Retina (tissue), 1 donor: ENCODE measurements at regions not wholly inside any gene's neighbourhood (a gene's known extent, or its start where the extent isn't known, plus 50 kb on each side); places are given as distances from the start of the nearest gene placed in this dataset.

Experiments
- DNase-seq: peaks from one replicate; pipeline ENCODE4 v3.0.0-alpha.2; 2016

DNA sequence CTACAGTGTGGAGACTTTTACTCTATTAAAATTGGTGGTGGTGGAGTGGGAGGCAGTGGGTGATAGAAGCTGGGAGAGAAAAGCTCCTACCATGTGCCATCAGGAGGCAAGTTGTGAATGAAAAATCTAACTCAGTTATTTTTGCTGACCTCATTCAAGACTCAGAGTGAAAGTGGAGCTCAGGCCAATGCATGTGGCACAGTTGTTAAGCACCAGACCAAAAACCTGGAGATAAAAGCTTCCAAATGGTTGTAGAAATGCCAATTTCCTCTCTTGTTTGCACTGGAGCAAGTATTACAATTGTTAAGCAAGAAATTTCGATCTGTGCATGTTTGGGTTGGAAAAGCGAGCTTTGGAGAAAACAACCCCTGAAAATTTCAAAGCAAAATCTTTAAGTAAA is 81.5 kb upstream of the PRICKLE2 start:
- no peak for DNase-seq

DNA sequence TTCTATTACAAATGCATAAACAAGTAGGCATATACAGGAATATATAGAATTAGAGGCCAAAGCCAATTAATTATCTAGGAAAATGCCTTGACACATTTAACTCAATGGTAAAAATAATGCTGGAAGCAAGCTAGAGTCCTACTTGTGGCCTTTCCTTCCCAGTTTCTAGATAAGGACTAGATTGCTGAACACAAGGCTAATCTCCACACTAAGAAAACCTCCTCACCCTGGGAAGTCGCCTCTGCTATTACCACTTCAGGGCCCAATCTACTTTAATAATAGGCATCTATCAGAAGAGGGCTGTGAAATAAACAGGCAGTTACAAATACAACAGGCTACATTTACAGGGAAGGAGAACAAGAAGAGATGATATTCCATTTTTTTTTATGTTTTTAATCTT is 80.5 kb upstream of the PRICKLE2 start:
- DNase-seq: no peak

DNA sequence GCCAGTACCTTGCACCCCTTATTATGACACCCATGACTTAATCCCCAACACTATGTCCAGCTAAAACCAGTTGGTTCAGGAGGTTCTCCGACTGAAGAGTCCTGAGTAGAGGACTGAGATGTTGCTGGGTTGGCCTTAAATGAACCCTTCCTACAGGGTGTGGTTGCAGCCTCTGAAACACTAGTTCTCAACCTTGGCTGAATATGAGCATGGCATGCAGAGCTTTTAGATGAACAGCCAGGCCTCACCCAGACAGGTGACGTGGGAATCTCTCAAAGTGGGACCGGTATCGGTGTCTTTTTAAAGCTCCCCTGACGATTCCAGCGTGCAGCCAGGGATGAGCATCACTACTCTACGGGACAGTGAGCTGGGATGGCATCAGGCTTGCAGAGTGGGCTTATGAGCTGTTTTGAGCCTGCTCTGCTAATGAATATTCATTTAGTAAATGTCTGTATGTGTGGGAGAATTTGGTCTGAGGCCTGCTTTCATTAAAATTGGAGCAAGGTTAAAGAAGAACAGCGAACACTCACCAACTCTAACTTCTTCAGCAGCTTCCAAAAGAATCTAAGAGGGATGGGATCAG is 79.7 kb upstream of the PRICKLE2 start:
- DNase-seq: no peak

DNA sequence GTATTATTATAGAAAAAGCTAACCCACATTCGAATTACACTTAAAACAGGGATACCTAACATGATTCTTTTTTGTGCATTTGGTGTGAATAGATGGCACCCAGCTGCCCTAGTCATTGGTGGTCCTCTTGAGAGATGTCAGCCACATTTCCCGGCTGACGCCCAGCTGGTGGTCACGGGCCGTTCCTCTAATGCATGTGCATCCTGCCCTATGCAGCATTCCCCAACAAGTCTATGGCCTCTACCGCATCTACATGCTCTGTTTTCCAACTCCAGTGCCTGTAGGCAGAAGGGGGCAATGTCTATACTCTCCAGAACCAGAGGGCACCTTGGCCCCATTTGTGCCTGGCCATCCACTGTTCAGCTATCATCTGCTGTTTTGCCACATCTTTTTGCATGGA is 78.6 kb upstream of the PRICKLE2 start:
- DNase-seq: no peak

DNA sequence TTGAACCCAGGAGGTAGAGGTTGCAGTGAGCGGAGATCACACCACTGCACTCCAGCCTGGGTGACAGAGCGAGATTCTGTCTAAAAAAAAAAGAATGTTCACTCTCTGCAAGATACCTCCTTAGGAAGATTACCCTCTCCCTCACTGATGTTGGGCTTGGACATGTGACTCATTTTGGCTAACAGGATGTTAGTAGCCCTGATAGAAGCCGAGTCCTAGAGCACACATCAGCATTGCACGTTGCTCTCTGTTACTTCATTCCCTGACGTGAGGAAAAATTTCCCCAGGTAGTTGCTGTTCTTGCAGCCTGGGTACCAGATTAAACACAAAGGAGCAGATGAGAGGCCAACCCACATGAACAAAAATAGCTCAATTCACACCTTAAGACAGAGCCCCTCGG is 78.1 kb upstream of the PRICKLE2 start:
- no peak for DNase-seq

DNA sequence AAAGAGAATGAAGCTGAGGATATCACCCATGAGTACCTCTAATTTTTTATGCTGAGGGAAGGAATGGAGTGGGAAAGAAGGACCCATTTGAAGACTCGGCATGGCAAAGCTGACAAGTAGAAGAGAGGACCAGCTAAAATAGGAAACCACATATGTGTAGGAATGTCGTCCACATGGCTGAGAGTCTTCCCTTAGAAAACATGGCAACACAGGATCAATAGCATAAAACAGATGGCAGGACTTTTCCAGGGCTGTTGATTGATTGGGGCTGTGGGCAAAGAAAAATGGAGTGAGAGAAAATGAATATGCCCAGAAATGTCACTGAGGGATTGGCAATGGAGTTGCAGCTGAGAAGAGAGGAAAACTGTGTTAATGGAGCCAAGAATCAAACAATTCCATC is 76.2 kb upstream of the PRICKLE2 start:
- DNase-seq: no peak

DNA sequence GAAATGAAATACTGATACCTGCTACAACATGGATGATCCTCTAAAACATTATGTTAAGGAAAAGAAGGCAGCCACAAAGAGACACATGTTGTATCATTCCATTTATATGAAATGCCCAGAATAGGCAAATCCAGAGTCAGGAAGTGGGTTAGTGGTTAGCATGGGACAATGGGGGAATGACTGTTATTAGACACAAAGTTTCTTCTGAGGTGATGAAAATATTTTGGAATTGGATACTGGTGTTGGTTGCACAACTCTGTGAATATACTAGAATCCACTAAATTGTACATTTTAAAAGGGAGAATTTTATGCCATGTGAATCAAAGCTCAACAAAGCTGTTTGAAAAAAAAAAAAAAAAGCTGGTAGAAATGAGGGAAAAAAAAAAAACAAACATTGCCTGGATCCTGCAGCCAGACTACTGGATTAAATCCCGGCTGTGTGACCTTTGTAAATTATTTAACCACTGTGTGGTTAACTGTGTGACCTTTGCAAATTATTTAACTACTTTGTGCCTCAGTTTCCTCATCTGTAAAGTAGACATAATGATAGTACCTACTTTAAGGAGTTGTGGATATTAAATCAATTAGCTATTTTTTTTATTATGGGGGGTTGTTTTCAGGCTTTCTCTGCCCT is 75.6 kb upstream of the PRICKLE2 start:
- no peak for DNase-seq

DNA sequence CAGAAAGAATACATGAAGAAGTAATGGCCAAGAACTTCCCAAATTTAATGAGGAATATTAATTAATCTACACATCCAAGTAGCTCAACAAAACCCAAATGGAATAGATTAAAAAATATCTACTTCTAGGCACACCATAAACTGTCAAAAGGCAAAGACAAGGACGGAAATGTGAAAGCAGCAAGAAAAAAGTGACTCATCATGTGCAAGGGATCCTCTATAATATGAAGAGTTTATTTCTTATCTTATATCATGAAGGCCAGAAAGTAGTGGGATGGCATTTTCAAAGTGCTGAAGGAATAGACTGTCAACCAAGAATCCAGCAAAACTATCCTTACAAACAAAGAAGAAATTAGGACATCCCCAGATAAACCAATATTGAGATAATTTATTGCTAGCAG is 73.9 kb upstream of the PRICKLE2 start:
- no peak for DNase-seq

DNA sequence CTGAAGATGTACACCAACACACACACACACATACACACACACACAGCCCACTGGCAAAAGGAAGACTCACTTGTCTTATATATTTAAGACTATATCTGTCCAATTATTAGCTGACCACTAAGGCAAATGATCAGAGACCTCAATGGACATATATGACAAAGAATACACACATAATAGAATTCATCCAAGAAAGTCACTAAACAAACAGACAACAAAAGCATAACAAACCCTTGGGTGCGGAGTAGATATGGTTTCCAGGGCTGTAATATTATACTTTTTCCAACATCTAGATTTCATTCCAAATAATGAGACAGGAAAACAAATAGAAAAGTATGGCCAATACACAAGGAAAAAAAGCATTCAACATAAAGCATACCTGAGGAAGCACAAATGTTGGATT is 72.3 kb upstream of the PRICKLE2 start:
- no peak for DNase-seq

DNA sequence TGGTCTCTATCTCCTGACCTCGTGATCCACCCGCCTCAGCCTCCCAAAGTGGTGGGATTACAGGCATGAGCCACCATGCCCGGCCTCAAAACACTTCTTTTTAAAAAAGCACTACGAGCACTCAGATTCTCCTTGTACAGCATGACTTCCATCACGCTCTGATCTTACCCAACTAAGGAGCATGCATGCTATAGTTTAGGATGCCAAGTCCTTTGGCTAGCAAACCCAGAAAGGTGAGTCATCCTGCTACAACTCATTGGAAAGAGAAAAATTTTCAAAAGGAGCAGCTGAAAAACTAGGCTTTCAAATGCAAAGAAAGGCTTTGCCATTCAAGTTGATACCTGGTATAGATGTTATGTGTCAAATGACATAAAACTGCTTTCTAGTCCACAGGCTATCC is 70.3 kb upstream of the PRICKLE2 start:
- no peak for DNase-seq

DNA sequence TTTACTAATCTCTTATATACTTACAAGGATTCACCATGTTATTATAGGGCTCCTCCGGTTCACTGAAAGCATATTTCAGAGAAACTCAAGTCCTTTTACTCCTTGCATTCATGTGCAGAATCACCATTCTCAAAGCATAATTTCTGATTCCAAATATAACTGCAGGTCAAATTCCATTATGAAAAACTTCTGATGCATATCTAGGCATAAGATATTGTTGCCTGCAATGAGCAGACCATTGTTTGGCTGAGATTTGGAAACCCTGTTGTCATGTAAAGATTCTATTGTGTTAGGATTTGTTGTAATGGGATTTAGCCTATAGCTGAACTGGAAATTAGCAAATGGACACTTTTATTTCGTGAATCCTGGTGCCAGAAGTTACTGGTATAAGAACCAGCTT is 69.5 kb upstream of the PRICKLE2 start:
- DNase-seq: no peak

DNA sequence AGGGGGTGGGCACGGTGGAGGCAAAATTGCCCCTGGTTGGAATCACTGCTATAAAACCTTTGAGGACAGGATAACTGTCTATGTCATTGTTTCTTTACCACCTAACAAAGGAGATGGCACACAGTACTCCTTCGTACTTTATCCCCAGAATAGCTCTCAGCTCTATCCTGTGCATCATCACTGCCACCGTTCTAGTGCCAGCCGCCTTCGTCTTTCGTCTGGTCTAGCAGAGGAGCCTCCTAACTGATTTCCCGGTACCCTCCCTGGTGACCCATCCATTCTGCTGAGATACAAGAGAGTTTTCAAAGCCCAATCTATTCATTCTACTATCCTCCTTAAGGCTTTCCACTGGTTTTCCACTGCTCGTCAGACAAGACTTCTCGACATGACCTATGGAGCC is 67.9 kb upstream of the PRICKLE2 start:
- no peak for DNase-seq

DNA sequence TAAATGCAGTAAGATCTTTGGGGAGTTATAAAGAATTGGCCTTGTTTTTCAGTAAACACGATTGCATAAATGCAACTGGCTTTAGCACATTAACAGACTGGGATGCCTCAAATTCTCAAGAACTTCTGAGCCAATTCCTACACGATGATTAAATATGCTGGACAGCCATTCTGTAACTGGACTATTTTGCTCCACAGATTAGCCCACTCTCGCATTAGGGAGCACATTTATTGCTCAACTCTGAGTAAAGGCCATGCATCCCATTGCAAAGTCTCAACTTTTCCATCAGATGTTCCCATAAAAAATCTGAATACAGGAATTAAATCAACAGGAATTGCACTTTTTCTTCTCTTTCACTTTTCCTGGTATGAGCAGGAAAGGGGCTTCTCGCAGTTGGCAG is 66.7 kb upstream of the PRICKLE2 start:
- no peak for DNase-seq

DNA sequence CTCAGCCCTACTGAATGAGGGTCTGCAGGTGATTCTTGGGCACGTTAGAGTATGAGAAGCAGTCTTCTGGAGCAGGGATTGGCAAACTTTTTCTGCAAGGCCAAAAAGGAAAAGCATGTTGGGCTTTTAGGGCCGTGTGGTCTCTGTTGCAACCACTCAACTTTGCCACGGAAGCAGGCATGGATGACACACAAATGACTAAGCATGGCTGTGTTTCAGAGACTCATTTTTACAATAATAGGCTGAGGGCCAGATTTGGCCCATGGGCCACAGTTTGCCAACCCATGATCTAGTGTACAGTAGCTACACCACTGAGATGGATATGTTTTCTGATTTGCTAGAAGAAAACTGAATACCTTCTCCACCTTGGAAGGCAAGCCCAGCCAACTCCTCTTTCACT is 66.1 kb upstream of the PRICKLE2 start:
- no peak for DNase-seq

DNA sequence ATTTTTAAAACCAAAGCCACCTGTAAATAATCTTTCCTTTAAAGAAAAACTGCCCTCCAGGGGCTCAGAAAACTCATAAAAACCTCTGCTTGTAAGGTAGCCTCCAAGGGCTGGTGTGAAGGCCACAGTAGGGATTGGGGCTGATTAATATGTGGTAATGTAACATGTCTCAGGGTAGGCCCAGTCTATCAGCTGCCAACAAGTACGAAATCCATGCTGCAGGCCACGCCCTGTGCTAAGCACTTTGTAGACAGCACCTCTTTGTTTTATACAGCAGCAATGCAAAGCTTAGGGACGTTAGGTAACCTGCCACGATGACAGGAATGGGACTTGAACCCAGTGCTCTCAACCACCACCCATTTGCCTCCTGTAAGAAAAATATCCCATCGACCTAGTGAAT is 65.6 kb upstream of the PRICKLE2 start:
- no peak for DNase-seq

DNA sequence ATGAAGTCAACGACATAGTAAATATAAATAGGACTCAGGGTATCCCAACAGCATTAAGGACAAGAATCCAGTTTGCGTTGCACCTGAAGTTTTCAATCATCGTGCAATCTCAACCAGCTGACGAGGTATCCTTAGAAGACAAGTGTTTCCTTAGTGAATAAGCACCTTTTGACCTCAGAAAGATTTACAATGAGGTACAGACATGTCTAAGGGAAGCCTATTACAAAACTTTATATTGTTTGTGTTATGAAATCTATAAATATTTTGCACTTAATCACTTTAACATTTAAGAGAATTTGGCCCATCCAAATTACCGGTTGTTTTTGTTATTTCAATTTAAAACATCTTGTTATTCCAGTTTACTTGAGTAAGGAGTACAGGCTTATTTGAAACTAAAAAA is 64.9 kb upstream of the PRICKLE2 start:
- no peak for DNase-seq

DNA sequence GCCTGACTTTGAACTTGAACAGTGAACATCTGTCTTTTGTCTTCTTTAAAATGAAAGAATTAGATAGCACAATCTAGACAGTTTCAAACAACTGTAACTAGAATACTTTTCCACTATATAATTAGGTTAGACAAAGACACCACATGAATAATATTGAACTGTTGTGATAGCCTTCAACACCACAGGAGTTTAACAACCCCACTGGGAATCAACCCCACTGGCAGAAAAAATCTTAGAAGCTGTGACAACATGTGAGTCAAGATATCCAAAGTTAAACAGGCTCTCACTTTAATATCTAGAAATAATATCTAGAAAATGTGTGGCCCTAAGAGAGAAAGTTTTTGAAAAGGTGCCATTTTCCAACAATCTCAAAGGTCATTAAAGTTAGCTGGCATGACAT is 64.4 kb upstream of the PRICKLE2 start:
- no peak for DNase-seq

DNA sequence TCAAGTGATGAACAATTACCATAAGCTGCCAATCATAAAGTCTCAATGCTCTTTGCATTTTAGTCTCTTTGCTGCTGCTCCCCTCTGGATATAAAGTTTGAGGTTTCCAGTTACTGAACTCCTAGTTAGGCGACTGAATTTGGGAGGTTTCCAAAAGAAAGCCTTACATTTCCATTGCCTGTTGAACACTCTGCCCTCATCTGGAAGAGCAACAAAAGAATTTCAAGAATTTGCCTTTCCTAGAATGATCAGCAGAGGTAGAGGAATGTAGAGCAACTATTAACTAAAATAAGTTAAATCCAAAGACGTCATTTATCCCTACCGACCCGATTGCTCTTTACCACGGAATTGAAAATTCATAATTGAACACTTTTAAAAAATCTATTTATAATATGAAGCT is 53.4 kb upstream of the PRICKLE2 start:
- DNase-seq: no peak

DNA sequence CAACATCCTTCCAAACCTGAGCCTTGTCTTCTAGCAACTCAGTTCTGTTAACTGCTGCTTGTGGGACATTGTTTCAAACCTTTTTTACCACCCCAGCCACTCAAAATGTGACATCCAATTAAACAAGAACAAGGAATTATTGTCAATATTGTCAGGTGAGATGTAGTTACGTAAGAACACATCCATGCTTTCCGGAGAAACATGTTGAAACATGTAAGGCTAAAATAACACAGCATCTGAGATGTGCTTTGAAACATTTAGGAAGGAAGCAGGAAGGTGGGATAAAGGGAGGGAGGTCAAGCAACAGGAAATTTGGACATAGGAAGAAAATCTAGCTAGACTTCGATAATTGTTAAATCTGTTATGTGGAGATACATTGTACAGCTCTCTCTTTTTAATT is 50.9 kb upstream of the PRICKLE2 start:
- DNase-seq: no peak
